PC-9 (cell line): ENCODE measurements at regions not wholly inside any gene's neighbourhood (a gene's known extent, or its start where the extent isn't known, plus 50 kb on each side); places are given as distances from the start of the nearest gene placed in this dataset.

Source experiments
- EZH2 ChIP-seq: fragments of 200-600 bp; sonication (generic); IDR thresholded peaks from 2 replicates; pipeline ENCODE4 v1.8.0; 2017; ENCODE audit warnings: antibody characterized with exemption, low read depth
- TF ChIP-seq, protein P1 (sequence below): fragments of 200-600 bp; sonication (generic); conservative IDR thresholded peaks from 2 replicates; pipeline ENCODE4 v1.6.1; 2017; ENCODE audit warnings: mixed run types, antibody characterized with exemption, mild to moderate bottlenecking, moderate library complexity

DNA sequence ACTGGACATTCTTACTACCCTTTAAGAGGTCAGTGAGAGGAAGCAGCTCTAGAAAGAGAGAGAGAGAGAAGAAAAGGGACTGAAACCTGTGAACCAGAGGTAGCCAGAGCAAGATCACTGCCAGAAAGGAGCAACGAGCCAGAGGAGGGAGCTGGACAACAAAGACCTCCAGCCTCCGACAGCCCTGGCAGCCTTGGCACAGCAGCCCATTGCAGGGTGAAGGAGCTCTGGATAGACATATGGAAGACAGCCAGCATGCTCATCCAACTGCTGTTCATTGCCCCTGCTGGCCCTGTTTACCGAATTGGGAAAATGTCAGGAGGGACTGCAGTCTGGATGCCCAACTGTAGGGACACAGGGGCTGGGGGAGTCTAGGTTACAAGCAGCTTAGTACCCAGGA, 228.4 kb upstream of the SLC35G4 start:
- TF ChIP-seq, protein P1, sequence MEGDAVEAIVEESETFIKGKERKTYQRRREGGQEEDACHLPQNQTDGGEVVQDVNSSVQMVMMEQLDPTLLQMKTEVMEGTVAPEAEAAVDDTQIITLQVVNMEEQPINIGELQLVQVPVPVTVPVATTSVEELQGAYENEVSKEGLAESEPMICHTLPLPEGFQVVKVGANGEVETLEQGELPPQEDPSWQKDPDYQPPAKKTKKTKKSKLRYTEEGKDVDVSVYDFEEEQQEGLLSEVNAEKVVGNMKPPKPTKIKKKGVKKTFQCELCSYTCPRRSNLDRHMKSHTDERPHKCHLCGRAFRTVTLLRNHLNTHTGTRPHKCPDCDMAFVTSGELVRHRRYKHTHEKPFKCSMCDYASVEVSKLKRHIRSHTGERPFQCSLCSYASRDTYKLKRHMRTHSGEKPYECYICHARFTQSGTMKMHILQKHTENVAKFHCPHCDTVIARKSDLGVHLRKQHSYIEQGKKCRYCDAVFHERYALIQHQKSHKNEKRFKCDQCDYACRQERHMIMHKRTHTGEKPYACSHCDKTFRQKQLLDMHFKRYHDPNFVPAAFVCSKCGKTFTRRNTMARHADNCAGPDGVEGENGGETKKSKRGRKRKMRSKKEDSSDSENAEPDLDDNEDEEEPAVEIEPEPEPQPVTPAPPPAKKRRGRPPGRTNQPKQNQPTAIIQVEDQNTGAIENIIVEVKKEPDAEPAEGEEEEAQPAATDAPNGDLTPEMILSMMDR, result no peak
- no peak for TF ChIP-seq EZH2
